ENCODE measurements at regions not wholly inside any gene's neighbourhood (a gene's known extent, or its start where the extent isn't known, plus 50 kb on each side); places are given as distances from the start of the nearest gene placed in this dataset.

DNA sequence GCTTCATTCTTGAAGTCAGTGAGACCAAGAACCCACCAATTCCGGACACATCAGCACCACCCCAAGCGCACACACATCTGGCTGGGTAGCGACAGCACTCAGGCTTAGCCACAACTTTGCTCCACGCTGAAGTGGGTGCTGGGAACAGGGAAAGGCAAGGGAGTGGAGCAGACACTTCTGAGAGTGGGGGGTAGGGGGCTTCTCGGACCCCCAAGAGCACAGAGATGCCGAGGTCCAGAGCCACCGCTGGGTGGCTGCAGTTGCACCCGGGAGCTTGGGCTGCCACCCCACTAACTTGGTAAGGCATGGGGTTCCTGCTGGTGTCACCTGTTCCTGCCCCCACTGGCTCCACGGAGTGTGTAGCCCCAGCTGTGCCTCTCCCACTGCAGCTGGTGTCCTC, 225.3 kb upstream of the RIOK2 start (continued):
- no peak for TF ChIP-seq FOSL1 (IDR thresholded peaks at IDR 0.05; ENCODE audit: insufficient read depth, low read depth, low read length)
- TF ChIP-seq RFX5 (IDR thresholded peaks at IDR 0.05; ENCODE audit: borderline replicate concordance, low read depth, low read length): no peak
- TF ChIP-seq TEAD4 (IDR thresholded peaks at IDR 0.05; ENCODE audit: low read depth, low read length): no peak

Measured in H1 (cell line).